ENCODE measurements at regions not wholly inside any gene's neighbourhood (a gene's known extent, or its start where the extent isn't known, plus 50 kb on each side); places are given as distances from the start of the nearest gene placed in this dataset.

- DNase-seq (ENCODE audit: low spot score) = no peak
These were observed 120.9 kb upstream of the B3GAT1 start for GRCh38 chr11:134532921-134533421.

DNA sequence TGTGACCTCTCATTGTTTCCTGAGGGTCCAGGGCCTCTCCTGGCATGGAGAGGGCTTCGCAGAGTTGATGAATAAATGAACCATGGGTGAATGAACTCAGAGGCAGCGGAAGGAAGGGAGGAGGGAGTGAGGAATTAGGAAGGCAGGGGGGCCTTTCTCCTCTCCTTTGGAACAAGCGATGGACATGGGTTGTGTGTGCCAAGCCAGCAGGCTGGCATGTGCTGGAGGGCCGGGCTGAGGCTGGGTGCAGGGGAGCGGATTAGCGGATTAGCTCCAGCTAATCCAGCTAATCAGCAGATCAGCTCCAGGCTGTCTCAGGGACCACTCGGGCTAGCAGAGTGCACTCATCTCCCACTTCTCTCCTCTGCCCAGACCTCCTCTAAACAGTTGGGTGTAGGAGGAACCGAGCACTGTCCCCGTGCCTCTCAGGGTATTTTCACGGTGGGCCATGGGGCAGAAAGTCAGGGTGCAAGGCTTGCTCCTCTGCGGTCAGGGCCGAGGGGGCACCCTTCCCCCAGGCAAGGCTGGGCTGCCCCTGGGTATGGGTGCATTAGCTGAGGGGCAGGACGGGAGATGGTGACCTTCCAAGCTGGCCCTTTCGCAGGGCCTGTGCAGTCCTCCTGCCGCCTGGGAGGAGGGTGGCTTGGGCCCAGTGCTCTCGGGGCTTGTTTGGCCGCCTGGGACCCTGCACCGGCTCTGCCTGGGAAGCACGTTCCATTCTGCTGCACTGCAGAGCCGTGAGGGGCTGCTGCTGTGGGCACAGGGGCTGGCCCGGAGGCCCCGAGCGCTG, 120.3 kb upstream of the B3GAT1 start:
- DNase-seq (ENCODE audit: low spot score) = no peak

DNA sequence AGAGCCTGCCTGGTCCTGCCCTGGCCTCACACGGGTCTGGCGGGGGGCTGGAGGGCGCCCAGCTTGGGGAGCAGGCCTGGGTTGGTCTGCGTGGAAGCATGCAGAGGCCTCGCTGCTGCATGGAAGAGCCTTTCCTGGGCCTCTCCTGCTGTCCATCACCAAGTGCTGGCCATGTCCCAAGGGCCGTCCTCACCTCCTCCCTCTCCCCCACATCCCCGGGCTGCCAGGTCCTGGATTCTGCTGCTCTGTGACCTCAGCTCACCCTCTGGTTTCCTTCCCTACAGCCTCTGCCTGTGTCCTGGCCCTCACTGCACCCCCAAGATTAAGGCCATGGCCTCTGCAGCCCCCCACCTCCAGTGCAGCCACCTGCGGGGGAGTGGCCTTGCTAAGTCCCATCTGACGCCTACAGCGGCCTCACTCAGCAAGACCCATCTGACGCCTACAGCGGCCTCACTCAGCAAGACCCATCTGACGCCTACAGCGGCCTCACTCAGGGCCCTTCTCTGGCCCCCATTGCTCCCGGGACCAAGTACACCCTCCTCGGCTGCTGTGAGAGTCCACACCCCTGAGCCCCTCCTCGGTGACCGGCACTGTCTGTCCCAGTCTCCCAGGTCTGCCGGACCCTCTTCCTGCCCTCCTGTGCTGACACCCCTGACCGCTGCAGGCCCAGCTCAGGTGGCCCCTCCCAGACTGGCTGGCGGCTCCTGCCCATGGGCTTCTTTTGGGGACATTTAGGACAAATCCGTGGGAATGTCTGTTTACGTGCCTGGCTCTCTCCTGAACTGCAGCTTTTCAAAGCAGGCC, 119.5 kb upstream of the B3GAT1 start:
- no peak for DNase-seq (ENCODE audit: low spot score)

DNA sequence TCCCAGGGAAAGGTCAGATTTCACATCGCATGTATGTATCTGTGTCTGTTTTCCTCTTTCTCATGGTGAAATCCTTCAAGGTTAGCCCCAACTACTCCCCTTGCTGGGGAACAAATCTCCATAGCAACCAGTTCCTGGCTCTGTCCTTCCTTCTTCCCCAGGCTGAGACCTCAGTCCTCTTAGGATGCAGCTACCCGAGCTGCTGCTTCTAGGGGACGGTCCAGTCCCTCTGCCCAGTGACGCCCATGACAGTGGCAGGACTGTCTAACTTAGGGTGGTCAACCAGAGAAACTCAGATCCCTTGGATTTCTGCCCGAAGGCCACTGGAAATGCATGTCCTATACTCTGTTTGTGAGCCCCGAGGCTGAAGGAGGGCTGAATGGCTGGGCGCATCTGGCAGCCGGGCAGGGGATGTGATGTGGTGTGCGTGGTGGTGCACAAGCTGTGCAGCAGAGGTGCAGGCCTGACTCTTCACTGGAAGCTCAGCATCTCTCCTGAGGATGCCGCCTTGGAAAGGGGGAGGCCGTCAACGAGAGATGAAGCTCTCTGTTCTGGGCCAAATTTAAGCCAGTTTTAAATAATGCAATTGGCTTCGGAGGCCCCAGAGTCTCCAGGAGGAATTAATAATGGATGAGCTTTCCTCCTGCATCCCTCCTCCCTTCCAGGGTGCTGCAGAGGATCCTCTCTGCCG, 118.7 kb upstream of the B3GAT1 start:
- DNase-seq (ENCODE audit: low spot score) = no peak

GRCh38 chr11:134529212-134530096, 117.4 kb upstream of the B3GAT1 start:
- DNase-seq (ENCODE audit: low spot score) = no peak

DNA sequence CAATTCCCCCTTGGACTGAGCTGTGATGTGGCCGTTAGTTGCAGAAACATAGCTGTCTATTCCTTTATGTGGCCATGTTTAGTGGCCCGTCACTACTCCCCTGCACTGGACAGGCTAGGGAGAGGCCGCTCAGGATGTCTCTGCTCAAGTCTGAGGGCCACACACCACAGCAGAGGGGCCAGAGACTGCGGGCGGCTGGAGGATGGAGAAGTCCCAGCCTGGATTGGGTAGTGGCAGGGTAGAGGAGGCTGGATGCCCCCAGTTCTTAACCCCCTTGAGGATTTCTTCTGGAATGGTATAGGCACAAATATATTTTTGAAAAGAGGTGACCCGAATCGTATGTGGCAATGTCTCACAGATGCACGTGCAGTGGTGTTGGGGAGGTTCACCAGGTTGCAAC, 116.4 kb upstream of the B3GAT1 start:
- DNase-seq (ENCODE audit: low spot score) = no peak

- DNase-seq (ENCODE audit: low spot score) = no peak
These were observed 115.6 kb upstream of the B3GAT1 start for GRCh38 chr11:134527382-134528243.

GRCh38 chr11:134524896-134525845, 113.1 kb upstream of the B3GAT1 start:
- no peak for DNase-seq (ENCODE audit: low spot score)

- DNase-seq (ENCODE audit: low spot score) = no peak
These were observed 112.2 kb upstream of the B3GAT1 start for GRCh38 chr11:134524201-134524600.

GRCh38 chr11:134522782-134523570, 110.9 kb upstream of the B3GAT1 start:
- DNase-seq (ENCODE audit: low spot score) = no peak

DNA sequence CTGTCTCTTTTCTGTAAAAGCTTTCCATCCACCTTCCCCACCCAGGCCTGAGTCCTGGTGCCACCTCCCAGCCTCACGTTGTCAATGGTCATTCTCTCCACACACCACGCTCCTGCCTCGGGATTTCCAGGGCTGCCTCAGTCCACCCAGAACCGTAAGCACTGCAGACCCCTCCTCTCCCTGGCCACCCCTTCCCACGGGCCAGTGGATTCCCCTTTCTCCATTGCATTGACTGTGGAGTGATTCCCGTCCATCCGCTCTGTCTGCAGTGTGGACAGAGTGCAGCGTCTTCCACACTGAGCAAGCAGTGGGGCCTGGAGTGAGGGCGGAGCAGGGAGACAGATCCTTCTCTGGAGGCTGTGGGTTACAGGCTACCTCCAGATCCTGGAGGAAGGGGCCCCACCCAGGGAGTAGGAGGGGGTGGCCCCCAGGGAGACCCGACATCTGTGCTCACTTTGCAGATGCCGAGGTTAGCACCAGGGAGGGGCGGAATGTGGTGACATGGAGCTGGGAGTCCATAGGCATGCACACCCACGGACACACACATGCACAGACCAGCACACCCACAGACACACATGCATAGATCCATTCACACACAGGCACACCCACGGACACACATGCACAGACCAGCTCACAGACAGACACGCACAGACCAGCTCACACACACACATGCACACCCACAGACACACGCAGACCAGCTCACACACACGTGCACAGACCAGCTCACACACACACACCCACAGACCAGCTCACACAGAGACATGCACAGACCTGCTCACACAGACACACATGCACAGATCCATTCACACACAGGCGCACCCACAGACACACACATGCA, 109.6 kb upstream of the B3GAT1 start:
- no peak for DNase-seq (ENCODE audit: low spot score)

GRCh38 chr11:134521001-134521400, 109.0 kb upstream of the B3GAT1 start:
- DNase-seq (ENCODE audit: low spot score) = no peak

- DNase-seq (ENCODE audit: low spot score) = no peak
These were observed 107.7 kb upstream of the B3GAT1 start for GRCh38 chr11:134519788-134520187.

GRCh38 chr11:134519390-134519750, 107.3 kb upstream of the B3GAT1 start:
- DNase-seq (ENCODE audit: low spot score) = no peak

- no peak for DNase-seq (ENCODE audit: low spot score)
These were observed 106.8 kb upstream of the B3GAT1 start for GRCh38 chr11:134518616-134519389.

GRCh38 chr11:134517621-134518293, 105.7 kb upstream of the B3GAT1 start:
- no peak for DNase-seq (ENCODE audit: low spot score)

Data from putamen (tissue), 1 donor.